HCT116 (cell line): ENCODE measurements at regions not wholly inside any gene's neighbourhood (a gene's known extent, or its start where the extent isn't known, plus 50 kb on each side); places are given as distances from the start of the nearest gene placed in this dataset.

Source experiments
- ATAC-seq: fragments of 200-7000 bp; cut with Tn5 transposase; 2 replicates; pipeline ENCODE4 v1.9.1; 2020; ENCODE audit warnings: mild to moderate bottlenecking, moderate library complexity
- BruUV-seq: library from RNA; stranded (reverse); fragments of 400-500 nt; replicated peaks from 2 replicates; lab custom pipeline; 2021; lab: Mats Ljungman, UMichigan
- CTCF ChIA-PET: fragments of 300-600 bp; sonication (Branson Sonifier 250); formaldehyde crosslinking; loops from one replicate; lab custom pipeline; 2021; ENCODE audit warnings: antibody characterized with exemption; lab: Charles Lee
- POLR2A ChIA-PET: fragments of 300-600, 350-600 bp; sonication (Branson Sonifier 250); formaldehyde crosslinking; loops from one replicate; lab custom pipeline; 2021; ENCODE audit warnings: antibody characterized with exemption; lab: Charles Lee
- RAD21 ChIA-PET, 2 experiments: fragments of 300-600 bp; sonication (Branson Sonifier 250); formaldehyde crosslinking; loops; one replicate each; lab custom pipeline; 2023; ENCODE audit warnings: low total read pairs in 2 of 2; ENCODE audit not compliant: uncharacterized antibody in 2 of 2, unreplicated experiment in 2 of 2, low non-redundant PET in 1 of 2; lab: Charles Lee
- DNase-seq: peaks from one replicate; pipeline ENCODE4 v3.0.0-alpha.2; 2010; ENCODE audit warnings: low read depth, low spot score
- H2AFZ ChIP-seq: fragments of 200-600 bp; shearing (Covaris generic), sonication (generic); 2 replicates; pipeline ENCODE4 v1.6.1; 2017; ENCODE audit warnings: low read depth, mixed run types, mixed read lengths, antibody characterized with exemption, low read length; ENCODE audit not compliant: poor library complexity, severe bottlenecking
- H3K27ac ChIP-seq: 2 replicates; pipeline ENCODE4 v1.5.1; 2012; ENCODE audit warnings: low read depth, low read length
- H3K27me3 ChIP-seq: fragments of 200-600 bp; sonication (generic); 2 replicates; pipeline ENCODE4 v1.6.1; 2016; ENCODE audit warnings: mixed run types, low read length, mixed read lengths; ENCODE audit not compliant: insufficient read depth
- H3K36me3 ChIP-seq, 2 experiments: fragments of 200-500 bp in 1 of 2; fragments of 200-600 bp in 1 of 2; sonication (Bioruptor generic) in 1 of 2; sonication (generic) in 1 of 2; 2 replicates each; pipeline versions ENCODE4 v1.5.1 to v1.6.1; 2014 to 2016; ENCODE audit warnings: low read length in 2 of 2, inconsistent platforms in 1 of 2, mixed read lengths in 1 of 2, mixed run types in 1 of 2; ENCODE audit not compliant: insufficient read depth in 2 of 2, control insufficient read depth in 1 of 2
- H3K4me1 ChIP-seq, 2 experiments: fragments of 200-600 bp in 1 of 2; sonication (generic) in 1 of 2; 2 replicates each; pipeline versions ENCODE4 v1.5.1 to v1.6.1; 2012 to 2017; ENCODE audit warnings: low read length in 2 of 2, inconsistent platforms in 1 of 2, mild to moderate bottlenecking in 1 of 2, mixed read lengths in 1 of 2, mixed run types in 1 of 2, moderate library complexity in 1 of 2; ENCODE audit not compliant: insufficient read depth in 2 of 2, control insufficient read depth in 1 of 2
- H3K4me2 ChIP-seq: fragments of 200-600 bp; sonication (generic); 2 replicates; pipeline ENCODE4 v1.6.1; 2017; ENCODE audit warnings: mixed run types, low read length, mixed read lengths
- H3K4me3 ChIP-seq, 2 experiments: fragments of 200-600 bp in 1 of 2; sonication (generic) in 1 of 2; replicated peaks in 1 of 2; 2 replicates each; pipeline ENCODE4 v1.5.1; 2011 to 2016; ENCODE audit warnings: low read length in 2 of 2, control low read depth in 1 of 2, low read depth in 1 of 2, mild to moderate bottlenecking in 1 of 2, mixed read lengths in 1 of 2, mixed run types in 1 of 2
- H3K79me2 ChIP-seq: fragments of 200-600 bp; sonication (generic); 2 replicates; pipeline ENCODE4 v1.6.1; 2017; ENCODE audit warnings: mild to moderate bottlenecking, mixed run types, low read length, moderate library complexity, mixed read lengths; ENCODE audit not compliant: insufficient read depth
- H3K9ac ChIP-seq: fragments of 200-600 bp; sonication (generic); 2 replicates; pipeline ENCODE4 v1.6.1; 2016; ENCODE audit warnings: low read length, mixed read lengths
- H3K9me2 ChIP-seq: fragments of 200-600 bp; sonication (generic), shearing (Covaris generic); 2 replicates; pipeline ENCODE4 v1.6.1; 2017; ENCODE audit warnings: mixed run types, mild to moderate bottlenecking, moderate library complexity; ENCODE audit not compliant: insufficient read depth
- H3K9me3 ChIP-seq, 2 experiments: fragments of 200-500 bp in 1 of 2; fragments of 200-600 bp in 1 of 2; sonication (Bioruptor generic) in 1 of 2; sonication (generic) in 1 of 2; 2 replicates each; pipeline ENCODE4 v1.6.1; 2014 to 2017; ENCODE audit warnings: low read length in 2 of 2, mixed read lengths in 2 of 2, inconsistent platforms in 1 of 2, low read depth in 1 of 2, mild to moderate bottlenecking in 1 of 2, mixed run types in 1 of 2, moderate library complexity in 1 of 2; ENCODE audit not compliant: control insufficient read depth in 1 of 2, insufficient read depth in 1 of 2
- H4K20me1 ChIP-seq: fragments of 200-600 bp; sonication (generic), shearing (Covaris generic); 2 replicates; pipeline ENCODE4 v1.6.1; 2017; ENCODE audit warnings: mixed run types, mild to moderate bottlenecking, moderate library complexity; ENCODE audit not compliant: insufficient read depth
- ELF1 ChIP-seq: IDR thresholded peaks from 2 replicates; pipeline ENCODE4 v1.6.1; 2012; ENCODE audit warnings: low read depth, borderline replicate concordance
- FOSL1 ChIP-seq: IDR thresholded peaks from 2 replicates; pipeline ENCODE4 v1.6.1; 2012; ENCODE audit warnings: low read depth
- SRF ChIP-seq: IDR thresholded peaks from 2 replicates; pipeline ENCODE4 v1.6.1; 2012; ENCODE audit warnings: low read depth
- intact Hi-C: fragments of 100-400 bp; cut with micrococcal nuclease; formaldehyde crosslinking; loops from 2 replicates; pipeline ENCODE4 v1.10.0; 2022
- TF ChIP-seq, protein P1 (sequence below): IDR thresholded peaks from 2 replicates; pipeline ENCODE4 v1.6.1; 2012
- TF ChIP-seq, protein P2 (sequence below): IDR thresholded peaks from 2 replicates; pipeline ENCODE4 v1.6.1; 2012; ENCODE audit warnings: low read depth
- TF ChIP-seq, protein P3 (sequence below): IDR thresholded peaks from 2 replicates; pipeline ENCODE4 v1.6.1; 2011; ENCODE audit warnings: mild to moderate bottlenecking, low read length, moderate library complexity; ENCODE audit not compliant: insufficient replicate concordance; ENCODE audit errors: extremely low read depth

DNA sequence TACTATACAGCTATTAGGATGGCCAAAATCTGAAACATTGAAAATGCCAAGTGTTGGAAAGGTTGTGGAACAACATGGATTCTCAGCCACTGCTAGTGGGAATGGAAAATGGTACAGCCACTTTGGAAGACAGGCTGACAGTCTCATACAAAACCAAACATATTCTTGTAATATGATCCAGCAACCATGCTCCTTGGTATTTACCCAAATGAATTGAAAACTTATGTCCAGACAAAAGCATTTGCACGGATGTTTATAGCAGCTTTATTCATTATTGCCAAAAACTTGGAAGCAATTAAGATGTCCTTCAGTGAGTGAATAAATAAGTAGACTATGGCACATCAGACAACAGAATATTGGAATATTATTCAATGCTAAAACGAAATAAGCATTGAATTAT is 105.8 kb upstream of the DCLK2 start:
- DNase-seq, result no peak
- H3K27me3 ChIP-seq, result no peaks in the 10 kb centered on the region
- no peak overlapping the region for H3K4me3 ChIP-seq
- intact Hi-C loops, result no loop called here
- no peaks in the 10 kb centered on the region for H4K20me1 ChIP-seq
- no peak overlapping the region for H2AFZ ChIP-seq
- no peaks in the 10 kb centered on the region for H3K9me3 ChIP-seq
- TF ChIP-seq, protein P1, sequence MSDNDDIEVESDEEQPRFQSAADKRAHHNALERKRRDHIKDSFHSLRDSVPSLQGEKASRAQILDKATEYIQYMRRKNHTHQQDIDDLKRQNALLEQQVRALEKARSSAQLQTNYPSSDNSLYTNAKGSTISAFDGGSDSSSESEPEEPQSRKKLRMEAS, result no peak
- no peak for TF ChIP-seq SRF
- no peak for TF ChIP-seq FOSL1
- TF ChIP-seq, protein P2, sequence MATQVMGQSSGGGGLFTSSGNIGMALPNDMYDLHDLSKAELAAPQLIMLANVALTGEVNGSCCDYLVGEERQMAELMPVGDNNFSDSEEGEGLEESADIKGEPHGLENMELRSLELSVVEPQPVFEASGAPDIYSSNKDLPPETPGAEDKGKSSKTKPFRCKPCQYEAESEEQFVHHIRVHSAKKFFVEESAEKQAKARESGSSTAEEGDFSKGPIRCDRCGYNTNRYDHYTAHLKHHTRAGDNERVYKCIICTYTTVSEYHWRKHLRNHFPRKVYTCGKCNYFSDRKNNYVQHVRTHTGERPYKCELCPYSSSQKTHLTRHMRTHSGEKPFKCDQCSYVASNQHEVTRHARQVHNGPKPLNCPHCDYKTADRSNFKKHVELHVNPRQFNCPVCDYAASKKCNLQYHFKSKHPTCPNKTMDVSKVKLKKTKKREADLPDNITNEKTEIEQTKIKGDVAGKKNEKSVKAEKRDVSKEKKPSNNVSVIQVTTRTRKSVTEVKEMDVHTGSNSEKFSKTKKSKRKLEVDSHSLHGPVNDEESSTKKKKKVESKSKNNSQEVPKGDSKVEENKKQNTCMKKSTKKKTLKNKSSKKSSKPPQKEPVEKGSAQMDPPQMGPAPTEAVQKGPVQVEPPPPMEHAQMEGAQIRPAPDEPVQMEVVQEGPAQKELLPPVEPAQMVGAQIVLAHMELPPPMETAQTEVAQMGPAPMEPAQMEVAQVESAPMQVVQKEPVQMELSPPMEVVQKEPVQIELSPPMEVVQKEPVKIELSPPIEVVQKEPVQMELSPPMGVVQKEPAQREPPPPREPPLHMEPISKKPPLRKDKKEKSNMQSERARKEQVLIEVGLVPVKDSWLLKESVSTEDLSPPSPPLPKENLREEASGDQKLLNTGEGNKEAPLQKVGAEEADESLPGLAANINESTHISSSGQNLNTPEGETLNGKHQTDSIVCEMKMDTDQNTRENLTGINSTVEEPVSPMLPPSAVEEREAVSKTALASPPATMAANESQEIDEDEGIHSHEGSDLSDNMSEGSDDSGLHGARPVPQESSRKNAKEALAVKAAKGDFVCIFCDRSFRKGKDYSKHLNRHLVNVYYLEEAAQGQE, result no peak
- no peak for TF ChIP-seq ELF1
- ChIA-PET RAD21 (no interaction called here), CTCF (no interaction called here), POLR2A (no interaction called here)
- no peaks in the 10 kb centered on the region for H3K9me2 ChIP-seq
- H3K9ac ChIP-seq, result no peak overlapping the region
- ATAC-seq, result no peak
- no peaks in the 10 kb centered on the region for H3K79me2 ChIP-seq
- BruUV-seq, result no TSS peak
- H3K4me1 ChIP-seq, result no peaks in the 10 kb centered on the region
- H3K36me3 ChIP-seq, result no peaks in the 10 kb centered on the region
- H3K27ac ChIP-seq, result no peak overlapping the region
- no peak overlapping the region for H3K4me2 ChIP-seq

DNA sequence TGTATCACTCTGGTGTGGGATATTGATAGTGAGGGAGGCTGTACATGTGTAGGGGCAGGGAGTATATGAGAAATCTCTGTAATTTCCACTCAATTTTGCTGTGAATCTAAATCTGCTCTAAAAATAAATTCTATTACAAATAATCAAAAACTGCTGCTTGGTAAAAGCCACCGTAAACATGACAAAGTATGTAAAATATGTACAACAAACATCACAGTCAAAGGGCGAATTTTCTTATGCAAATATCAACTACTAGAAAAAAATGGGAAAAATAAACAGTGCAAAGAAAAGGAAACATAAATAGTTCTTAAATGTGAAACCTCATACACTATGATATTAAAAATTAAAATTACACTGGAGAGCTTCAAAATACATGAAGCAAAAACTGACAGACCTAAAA is 105.1 kb upstream of the DCLK2 start:
- Histone ChIP-seq H3K9me2 (no peaks in the 10 kb centered on the region), H3K4me1 (no peaks in the 10 kb centered on the region), H3K9ac (no peak overlapping the region), H3K27ac (no peak overlapping the region), H3K27me3 (no peaks in the 10 kb centered on the region), H3K9me3 (no peaks in the 10 kb centered on the region), H3K4me2 (no peak overlapping the region), H4K20me1 (no peaks in the 10 kb centered on the region), H3K36me3 (no peaks in the 10 kb centered on the region), H2AFZ (no peak overlapping the region), H3K79me2 (no peaks in the 10 kb centered on the region), H3K4me3 (no peak overlapping the region)
- intact Hi-C loops, result no loop called here
- TF ChIP-seq, protein P3, sequence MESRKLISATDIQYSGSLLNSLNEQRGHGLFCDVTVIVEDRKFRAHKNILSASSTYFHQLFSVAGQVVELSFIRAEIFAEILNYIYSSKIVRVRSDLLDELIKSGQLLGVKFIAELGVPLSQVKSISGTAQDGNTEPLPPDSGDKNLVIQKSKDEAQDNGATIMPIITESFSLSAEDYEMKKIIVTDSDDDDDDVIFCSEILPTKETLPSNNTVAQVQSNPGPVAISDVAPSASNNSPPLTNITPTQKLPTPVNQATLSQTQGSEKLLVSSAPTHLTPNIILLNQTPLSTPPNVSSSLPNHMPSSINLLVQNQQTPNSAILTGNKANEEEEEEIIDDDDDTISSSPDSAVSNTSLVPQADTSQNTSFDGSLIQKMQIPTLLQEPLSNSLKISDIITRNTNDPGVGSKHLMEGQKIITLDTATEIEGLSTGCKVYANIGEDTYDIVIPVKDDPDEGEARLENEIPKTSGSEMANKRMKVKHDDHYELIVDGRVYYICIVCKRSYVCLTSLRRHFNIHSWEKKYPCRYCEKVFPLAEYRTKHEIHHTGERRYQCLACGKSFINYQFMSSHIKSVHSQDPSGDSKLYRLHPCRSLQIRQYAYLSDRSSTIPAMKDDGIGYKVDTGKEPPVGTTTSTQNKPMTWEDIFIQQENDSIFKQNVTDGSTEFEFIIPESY, result no peak
- TF ChIP-seq SRF, result no peak
- DNase-seq (no peak), ATAC-seq (no peak)
- RAD21 ChIA-PET, result no interaction called here
- POLR2A ChIA-PET, result no interaction called here
- no TSS peak for BruUV-seq
- CTCF ChIA-PET, result no interaction called here
